Activated CD8-positive, alpha-beta memory T cell treated with anti-CD3 and anti-CD28 coated beads, Interleukin-2, amount 50 U/mL, for 24 hours (primary cell): ENCODE measurements at regions not wholly inside any gene's neighbourhood (a gene's known extent, or its start where the extent isn't known, plus 50 kb on each side); places are given as distances from the start of the nearest gene placed in this dataset.

ENCODE experiments used
- DNase-seq: peaks from one replicate; pipeline ENCODE4 v3.0.0-alpha.2; 2020; ENCODE audit errors: extremely low read depth

DNA sequence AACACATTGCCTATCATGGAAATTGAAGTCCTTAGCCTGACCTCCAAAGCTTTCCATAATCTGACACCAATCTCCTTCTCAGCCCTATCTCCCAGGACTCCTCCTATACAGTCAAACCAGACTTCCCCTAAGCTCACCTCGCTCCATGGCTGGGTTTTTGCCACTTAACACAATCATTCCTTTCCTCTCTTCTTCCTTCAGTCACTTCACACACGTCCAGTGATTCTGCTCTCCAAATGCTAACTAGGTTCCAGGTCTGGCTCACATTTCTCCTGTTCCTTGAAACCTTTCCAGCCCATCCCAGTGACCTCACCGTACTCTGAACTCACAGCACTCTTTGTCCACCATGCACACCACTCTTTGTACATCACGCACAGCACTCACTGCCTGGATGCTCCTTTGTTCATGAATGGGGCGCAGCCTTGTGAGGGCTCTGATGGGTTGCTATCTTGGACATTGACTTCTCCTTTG, 98.4 kb downstream of the GLUL start:
- DNase-seq: no peak

GRCh38 chr1:182292193-182292741, 99.3 kb downstream of the GLUL start:
- no peak for DNase-seq

DNA sequence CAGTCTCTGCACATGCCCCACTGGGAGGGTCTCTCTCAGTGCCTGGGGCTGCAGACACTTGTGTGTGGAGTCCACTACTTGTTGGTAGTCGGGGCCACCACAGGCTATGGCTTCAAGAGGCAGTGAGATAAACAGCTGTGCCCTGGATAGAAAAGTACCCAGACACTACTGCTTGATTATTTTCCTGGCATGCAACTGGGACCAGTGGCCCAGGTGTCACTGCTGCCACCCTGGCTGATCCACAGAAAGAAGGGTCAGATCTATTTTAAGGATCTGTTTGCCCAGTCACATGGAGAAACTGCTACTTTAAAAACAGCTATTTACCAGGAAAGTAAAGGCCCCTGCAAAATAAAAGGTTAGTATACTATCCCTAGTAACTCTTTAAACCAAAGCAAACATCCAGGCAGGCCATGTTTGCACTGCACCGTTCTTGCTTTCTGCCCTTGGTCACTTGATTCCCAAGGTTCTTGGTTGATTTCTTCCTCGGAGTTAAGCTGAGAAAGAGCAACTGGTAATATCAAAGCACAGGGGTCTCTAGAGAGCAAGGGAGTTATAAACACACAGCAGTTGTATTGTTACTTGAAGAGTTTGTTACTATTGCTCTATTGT, 99.9 kb downstream of the GLUL start:
- DNase-seq: no peak

GRCh38 chr1:182288749-182289604, 102.6 kb downstream of the GLUL start:
- no peak for DNase-seq

DNA sequence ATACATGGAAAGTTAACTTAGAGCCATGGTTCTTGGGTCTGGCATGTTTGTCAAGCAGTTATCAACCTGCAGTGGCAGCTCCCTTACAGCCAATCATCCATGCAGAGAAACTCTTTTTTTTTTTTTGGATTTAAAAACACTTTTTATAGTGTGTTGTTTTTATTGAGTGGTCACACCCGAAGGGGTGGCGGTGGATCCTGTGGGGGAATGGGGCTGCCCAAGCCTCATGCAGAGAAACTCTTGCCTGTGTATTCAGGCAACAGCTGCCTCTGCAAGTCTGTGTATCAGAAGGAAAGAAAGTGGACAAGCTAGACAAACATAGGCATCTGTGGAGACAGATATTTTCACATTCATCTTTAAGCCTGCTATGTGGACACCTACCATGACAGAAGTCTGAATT, 104.8 kb downstream of the GLUL start:
- DNase-seq: no peak

- DNase-seq: no peak
Measured at GRCh38 chr1:182283746-182284544, 107.6 kb downstream of the GLUL start.

DNA sequence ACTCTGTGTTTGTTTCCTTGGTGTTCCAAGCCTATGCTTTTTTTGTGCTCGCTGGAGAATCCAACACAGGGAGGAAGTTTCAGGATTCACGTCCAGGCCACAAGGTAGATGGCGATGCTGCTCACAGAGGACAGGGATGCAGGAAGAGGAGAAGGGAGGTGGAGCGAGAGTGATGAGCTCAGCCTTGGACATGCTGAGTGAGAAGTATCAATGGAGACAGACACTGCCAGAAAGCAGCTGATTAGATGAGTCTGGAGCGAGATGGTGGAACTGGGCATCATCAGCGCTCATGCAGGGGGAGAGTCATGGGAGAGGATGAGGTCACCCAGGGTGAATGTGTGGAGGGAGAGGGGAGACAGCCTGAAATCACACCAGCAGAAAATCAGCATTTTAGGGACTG, 110.0 kb downstream of the GLUL start:
- DNase-seq: no peak

DNA sequence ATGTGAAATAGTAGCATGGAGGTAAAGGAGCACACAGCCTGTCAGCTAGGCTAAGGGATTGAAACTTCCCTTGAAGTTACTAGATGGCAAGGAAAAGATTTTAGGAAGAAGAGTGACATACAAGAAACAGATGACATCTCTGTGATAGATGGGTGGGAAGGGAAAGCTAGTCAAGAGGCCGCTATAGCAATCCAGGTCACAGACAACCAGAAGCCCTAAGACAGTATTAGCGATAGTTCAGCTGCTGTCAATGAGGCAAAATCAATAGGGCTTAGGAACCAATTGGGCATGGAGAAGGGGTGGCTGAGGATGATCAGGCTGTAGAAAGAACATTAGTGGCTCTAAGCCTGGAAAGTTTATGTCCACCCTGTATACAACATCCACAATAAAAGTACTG, 111.1 kb downstream of the GLUL start:
- DNase-seq: no peak

GRCh38 chr1:182279724-182280503, 111.7 kb downstream of the GLUL start:
- DNase-seq: no peak

DNA sequence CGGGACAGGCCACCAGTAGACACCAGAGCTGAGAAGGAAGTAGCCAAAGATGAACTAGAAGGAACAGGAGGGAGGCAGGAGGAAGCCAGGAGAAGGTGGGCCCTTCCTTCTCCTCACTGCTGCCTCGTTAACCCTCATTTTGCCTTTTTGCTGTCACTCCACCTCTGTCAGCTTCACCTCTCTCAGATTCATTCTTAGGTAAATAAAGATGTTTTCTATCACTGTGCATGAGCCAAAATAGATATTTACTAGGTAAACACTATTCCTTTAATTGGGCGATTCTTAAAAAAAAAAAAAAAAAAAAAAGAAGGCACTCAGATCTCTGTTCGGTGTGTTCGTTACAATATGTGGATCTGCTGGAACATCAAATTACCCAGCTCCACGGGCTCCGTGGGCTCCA, 112.3 kb downstream of the GLUL start:
- no peak for DNase-seq

- DNase-seq: no peak
Measured at GRCh38 chr1:182278144-182279054, 113.2 kb downstream of the GLUL start.

GRCh38 chr1:182275271-182275670, 116.3 kb downstream of the GLUL start:
- no peak for DNase-seq

GRCh38 chr1:182274618-182275017, 117.0 kb downstream of the GLUL start:
- DNase-seq: no peak

DNA sequence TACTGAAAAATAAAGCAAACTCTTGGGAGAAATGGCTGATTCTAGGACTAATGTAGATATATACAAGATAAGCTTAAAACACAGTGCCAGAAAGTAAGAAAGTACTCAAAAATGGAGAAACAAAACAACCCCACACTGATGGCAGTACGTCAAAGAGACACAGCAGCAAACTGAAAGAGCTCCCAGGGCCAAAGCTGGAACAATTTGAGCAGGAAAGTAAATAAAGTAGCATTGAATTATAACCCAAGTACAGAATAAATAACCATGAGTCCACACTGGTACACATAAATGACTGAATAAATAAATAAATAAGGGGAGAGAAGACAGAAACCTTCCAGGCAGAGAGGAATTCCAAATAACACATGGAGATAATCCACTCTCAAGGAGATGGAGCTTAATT, 120.9 kb downstream of the GLUL start:
- DNase-seq: no peak

GRCh38 chr1:182269097-182269496, 122.5 kb downstream of the GLUL start:
- DNase-seq: no peak

DNA sequence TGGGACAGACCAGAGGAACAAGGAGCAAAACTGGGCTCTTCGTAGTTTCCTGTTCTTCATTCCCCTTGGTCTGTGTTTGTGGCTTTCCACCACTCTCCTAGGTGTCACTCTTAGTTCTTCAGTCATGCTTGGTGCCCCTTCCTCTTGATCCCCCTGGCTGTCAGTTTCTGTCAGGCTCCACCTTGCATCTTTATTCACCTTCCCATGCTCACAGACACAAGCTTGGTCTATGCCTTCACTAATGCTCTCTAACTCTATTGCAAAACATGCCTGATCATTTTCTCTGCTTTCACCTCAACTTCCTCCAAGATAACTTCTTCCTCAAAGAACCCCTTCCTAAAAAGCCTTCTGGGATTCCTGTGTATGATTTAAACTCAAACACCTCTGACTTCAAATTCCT, 122.9 kb downstream of the GLUL start:
- DNase-seq: no peak

DNA sequence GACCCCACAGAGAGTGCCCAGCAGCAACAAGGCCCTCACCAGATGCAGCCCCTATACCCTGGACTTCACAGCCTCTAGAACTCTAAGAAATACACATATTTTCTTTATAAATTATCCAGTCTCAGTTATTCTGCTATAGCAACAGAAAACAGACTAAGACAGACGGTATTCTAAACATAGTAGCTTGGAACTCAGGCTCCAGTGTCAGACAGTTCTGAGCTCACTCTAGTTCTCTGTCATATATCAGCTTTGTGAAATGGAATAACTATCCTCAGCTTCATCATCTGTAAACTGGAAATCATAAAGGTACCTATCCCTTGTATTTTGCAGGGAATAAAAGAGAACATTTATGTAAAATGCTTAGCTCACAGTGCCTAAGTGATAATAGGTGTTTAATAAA, 127.4 kb downstream of the GLUL start:
- no peak for DNase-seq

GRCh38 chr1:182263706-182264105, 127.9 kb downstream of the GLUL start:
- no peak for DNase-seq

- no peak for DNase-seq
Measured at GRCh38 chr1:182262425-182262824, 129.2 kb downstream of the GLUL start.

- no peak for DNase-seq
Measured at GRCh38 chr1:182261655-182262054, 129.9 kb downstream of the GLUL start.
